ENCODE measurements at regions not wholly inside any gene's neighbourhood (a gene's known extent, or its start where the extent isn't known, plus 50 kb on each side); places are given as distances from the start of the nearest gene placed in this dataset.

DNA sequence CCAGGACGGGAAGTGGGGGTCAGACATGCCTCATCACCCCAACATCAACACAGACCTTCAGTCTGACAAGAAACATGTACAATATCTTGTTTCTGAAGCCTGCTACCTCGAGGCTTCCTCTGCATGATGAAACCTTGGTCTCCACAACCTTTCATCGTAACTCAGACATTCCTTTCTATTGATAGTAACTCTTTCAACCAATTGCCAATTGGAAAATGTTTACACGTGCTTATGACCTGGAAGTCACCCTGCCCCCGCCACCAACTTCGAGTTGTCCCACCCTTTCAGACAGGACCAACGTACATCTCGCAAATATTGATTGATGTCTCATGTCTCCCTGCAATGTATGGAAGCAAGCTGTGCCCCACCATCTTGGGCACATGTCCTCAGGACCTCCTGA is 159.5 kb downstream of the ETS2 start:
- no peak for TF ChIP-seq POLR2A (IDR thresholded peaks at IDR 0.05)
- TF ChIP-seq, protein P1, sequence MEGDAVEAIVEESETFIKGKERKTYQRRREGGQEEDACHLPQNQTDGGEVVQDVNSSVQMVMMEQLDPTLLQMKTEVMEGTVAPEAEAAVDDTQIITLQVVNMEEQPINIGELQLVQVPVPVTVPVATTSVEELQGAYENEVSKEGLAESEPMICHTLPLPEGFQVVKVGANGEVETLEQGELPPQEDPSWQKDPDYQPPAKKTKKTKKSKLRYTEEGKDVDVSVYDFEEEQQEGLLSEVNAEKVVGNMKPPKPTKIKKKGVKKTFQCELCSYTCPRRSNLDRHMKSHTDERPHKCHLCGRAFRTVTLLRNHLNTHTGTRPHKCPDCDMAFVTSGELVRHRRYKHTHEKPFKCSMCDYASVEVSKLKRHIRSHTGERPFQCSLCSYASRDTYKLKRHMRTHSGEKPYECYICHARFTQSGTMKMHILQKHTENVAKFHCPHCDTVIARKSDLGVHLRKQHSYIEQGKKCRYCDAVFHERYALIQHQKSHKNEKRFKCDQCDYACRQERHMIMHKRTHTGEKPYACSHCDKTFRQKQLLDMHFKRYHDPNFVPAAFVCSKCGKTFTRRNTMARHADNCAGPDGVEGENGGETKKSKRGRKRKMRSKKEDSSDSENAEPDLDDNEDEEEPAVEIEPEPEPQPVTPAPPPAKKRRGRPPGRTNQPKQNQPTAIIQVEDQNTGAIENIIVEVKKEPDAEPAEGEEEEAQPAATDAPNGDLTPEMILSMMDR (IDR thresholded peaks at IDR 0.05) = no peak

Data from lower leg skin (tissue), 3 donors.